SU-DHL-6 (cell line): ENCODE measurements at regions not wholly inside any gene's neighbourhood (a gene's known extent, or its start where the extent isn't known, plus 50 kb on each side); places are given as distances from the start of the nearest gene placed in this dataset.

Experiments
- H2AFZ ChIP-seq: fragments of 200-600 bp; sonication (generic); 2 replicates; pipeline ENCODE4 v1.6.1; 2014; ENCODE audit warnings: low read depth, mild to moderate bottlenecking, moderate library complexity, mixed read lengths, antibody characterized with exemption, low read length; ENCODE audit not compliant: severe bottlenecking
- H3F3A ChIP-seq: fragments of 200-600 bp; shearing (Covaris generic); 2 replicates; pipeline ENCODE4 v1.6.0; 2016; ENCODE audit warnings: antibody characterized with exemption, mild to moderate bottlenecking; ENCODE audit not compliant: insufficient read depth
- H3K27ac ChIP-seq: fragments of 200-600 bp; sonication (generic); 2 replicates; pipeline ENCODE4 v1.5.1; 2016; ENCODE audit warnings: low read depth, mild to moderate bottlenecking, low read length, moderate library complexity, mixed read lengths
- H3K27me3 ChIP-seq: fragments of 200-600 bp; sonication (generic), shearing (Covaris generic); 2 replicates; pipeline ENCODE4 v1.6.0; 2014; ENCODE audit warnings: mild to moderate bottlenecking, low read length
- H3K36me3 ChIP-seq: fragments of 200-600 bp; sonication (generic); 2 replicates; pipeline ENCODE4 v1.6.1; 2014; ENCODE audit warnings: mild to moderate bottlenecking, low read length, mixed read lengths
- H3K4me2 ChIP-seq: fragments of 300-600, 200-600 bp; shearing (Covaris generic), sonication (generic); 2 replicates; pipeline ENCODE4 v1.6.0; 2014; ENCODE audit warnings: low read length, low read depth, mild to moderate bottlenecking; ENCODE audit not compliant: poor library complexity, severe bottlenecking
- H3K4me3 ChIP-seq: fragments of 200-600 bp; sonication (generic); 2 replicates; pipeline ENCODE4 v1.5.1; 2014; ENCODE audit warnings: antibody characterized with exemption, low read length, mild to moderate bottlenecking, mixed read lengths; ENCODE audit not compliant: insufficient read depth, poor library complexity, severe bottlenecking
- H3K79me2 ChIP-seq: fragments of 200-600 bp; sonication (generic); 2 replicates; pipeline ENCODE4 v1.6.1; 2014; ENCODE audit warnings: mild to moderate bottlenecking, low read length, moderate library complexity; ENCODE audit not compliant: insufficient read depth
- H3K9ac ChIP-seq: fragments of 200-600 bp; sonication (generic); 2 replicates; pipeline ENCODE4 v1.7.0; 2014; ENCODE audit warnings: mild to moderate bottlenecking, low read length
- H3K9me2 ChIP-seq: fragments of 200-600 bp; sonication (generic); replicated peaks from 2 replicates; pipeline ENCODE4 v1.6.1; 2014; ENCODE audit warnings: low read length; ENCODE audit not compliant: insufficient read depth
- H3K9me3 ChIP-seq: fragments of 200-600 bp; sonication (generic); 2 replicates; pipeline ENCODE4 v1.6.1; 2014; ENCODE audit warnings: low read length, mixed read lengths; ENCODE audit not compliant: insufficient read depth
- H4K20me1 ChIP-seq: fragments of 200-600 bp; sonication (generic); 2 replicates; pipeline ENCODE4 v1.6.1; 2014; ENCODE audit warnings: low read depth, mild to moderate bottlenecking, antibody characterized with exemption, low read length, moderate library complexity, mixed read lengths
- CTCF ChIP-seq: fragments of 200-600 bp; sonication (generic); IDR thresholded peaks from one replicate; pipeline ENCODE4 v1.5.1; 2017; ENCODE audit warnings: antibody characterized with exemption, mild to moderate bottlenecking, low read length, moderate library complexity; ENCODE audit not compliant: insufficient read depth, poor library complexity, severe bottlenecking
- EZH2phosphoT487 ChIP-seq: fragments of 200-600 bp; sonication (generic), shearing (Covaris generic); conservative IDR thresholded peaks from 2 replicates; pipeline ENCODE4 v1.6.1; 2018; ENCODE audit warnings: mild to moderate bottlenecking, antibody characterized with exemption, low read length, moderate library complexity, mixed read lengths

DNA sequence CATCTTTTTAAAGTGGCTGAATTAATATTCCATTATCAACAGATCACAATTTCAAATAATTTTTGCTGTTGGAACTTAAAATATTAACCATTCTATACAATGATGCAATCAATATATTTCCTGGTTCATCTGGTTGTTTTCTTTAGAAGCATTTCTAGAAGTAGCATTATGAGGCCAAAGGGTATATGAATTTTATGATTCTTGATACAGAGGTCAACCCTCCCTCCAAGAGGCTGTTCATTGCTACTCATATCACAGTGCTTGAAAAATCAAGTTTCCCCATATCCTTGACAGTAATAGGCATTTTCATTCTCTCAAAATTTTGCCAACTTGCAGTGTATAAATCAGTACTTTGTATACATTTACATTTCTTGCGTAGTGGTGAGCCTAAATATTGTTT lies 312.6 kb downstream of the BMPER start:
- Histone ChIP-seq H4K20me1 (no peaks in the 10 kb centered on the region), H3K9me2 (no peaks in the 10 kb centered on the region), H3K4me3 (no peak overlapping the region), H2AFZ (no peak overlapping the region), H3F3A (no peaks in the 10 kb centered on the region), H3K79me2 (no peaks in the 10 kb centered on the region), H3K36me3 (no peaks in the 10 kb centered on the region), H3K27ac (no peak overlapping the region), H3K9me3 (no peaks in the 10 kb centered on the region), H3K4me2 (no peak overlapping the region), H3K27me3 (no peaks in the 10 kb centered on the region), H3K9ac (no peak overlapping the region)
- no peak for TF ChIP-seq EZH2phosphoT487
- no peak for TF ChIP-seq CTCF

DNA sequence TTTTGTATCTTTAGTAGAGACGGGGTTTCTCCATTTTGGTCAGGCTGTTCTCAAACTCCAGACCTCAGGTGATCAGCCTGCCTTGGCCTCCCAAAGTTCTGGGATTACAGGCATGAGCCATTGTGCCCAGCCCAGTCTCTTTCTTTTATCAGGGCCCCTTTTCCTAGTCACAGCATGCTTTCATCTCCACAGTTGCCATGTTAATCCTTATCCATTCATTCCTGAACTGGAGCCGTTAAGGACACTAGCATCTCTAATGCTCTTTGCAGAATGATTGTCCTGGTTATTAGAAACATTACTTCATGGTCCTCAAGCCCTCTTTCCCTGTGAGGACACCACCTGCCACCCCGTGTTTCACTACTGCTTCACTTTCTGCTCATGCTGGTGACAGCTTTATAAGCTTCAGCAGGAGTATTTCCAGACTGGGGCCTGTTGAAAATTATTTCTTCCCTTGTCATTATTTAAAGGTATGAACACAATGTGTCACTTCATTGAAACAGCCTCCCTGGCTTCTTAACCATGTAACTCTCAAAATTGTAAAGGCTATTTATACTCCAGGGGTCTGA lies 313.9 kb downstream of the BMPER start:
- Histone ChIP-seq H3K9me3 (no peaks in the 10 kb centered on the region), H3K79me2 (no peaks in the 10 kb centered on the region)

GRCh38 chr7:34220506-34221185 lies 315.3 kb downstream of the BMPER start:
- Histone ChIP-seq H4K20me1 (no peaks in the 10 kb centered on the region), H3K36me3 (no peaks in the 10 kb centered on the region), H3K9me3 (no peaks in the 10 kb centered on the region), H3F3A (no peaks in the 10 kb centered on the region), H3K79me2 (no peaks in the 10 kb centered on the region), H3K9ac (no peak overlapping the region), H3K9me2 (no peaks in the 10 kb centered on the region), H3K27me3 (no peaks in the 10 kb centered on the region), H3K27ac (no peak overlapping the region), H3K4me3 (no peak overlapping the region), H3K4me2 (no peak overlapping the region), H2AFZ (no peak overlapping the region)
- TF ChIP-seq EZH2phosphoT487 (no peak), CTCF (no peak)

More for the DNA sequence above, 313.9 kb downstream of the BMPER start:
- TF ChIP-seq EZH2phosphoT487 (no peak), CTCF (no peak)
- no peak overlapping the region for H3K4me3 ChIP-seq
- H4K20me1 ChIP-seq: no peaks in the 10 kb centered on the region
- H3K27me3 ChIP-seq: no peaks in the 10 kb centered on the region
- H3F3A ChIP-seq: no peaks in the 10 kb centered on the region
- no peak overlapping the region for H2AFZ ChIP-seq
- no peak overlapping the region for H3K27ac ChIP-seq
- H3K9me2 ChIP-seq: no peaks in the 10 kb centered on the region
- H3K4me2 ChIP-seq: no peak overlapping the region
- no peak overlapping the region for H3K9ac ChIP-seq
- no peaks in the 10 kb centered on the region for H3K36me3 ChIP-seq
